Right ventricle myocardium inferior (tissue), 1 donor: ENCODE measurements at regions not wholly inside any gene's neighbourhood (a gene's known extent, or its start where the extent isn't known, plus 50 kb on each side); places are given as distances from the start of the nearest gene placed in this dataset.

ENCODE experiments used
- ATAC-seq: fragments of 200-7000 bp; cut with Tn5 transposase; one replicate; pipeline ENCODE4 v1.9.1; 2020; ENCODE audit warnings: mild to moderate bottlenecking, moderate library complexity
- DNase-seq: peaks from one replicate; pipeline ENCODE4 v3.0.0; 2021; ENCODE audit errors: missing footprints
- intact Hi-C: fragments of 100-400 bp; cut with DNase I; formaldehyde crosslinking; loops from one replicate; pipeline ENCODE4 v1.11.0; 2022
- donor health status: DM: no; HTN: yes; CAD: no; lungs with severe emphysema.

DNA sequence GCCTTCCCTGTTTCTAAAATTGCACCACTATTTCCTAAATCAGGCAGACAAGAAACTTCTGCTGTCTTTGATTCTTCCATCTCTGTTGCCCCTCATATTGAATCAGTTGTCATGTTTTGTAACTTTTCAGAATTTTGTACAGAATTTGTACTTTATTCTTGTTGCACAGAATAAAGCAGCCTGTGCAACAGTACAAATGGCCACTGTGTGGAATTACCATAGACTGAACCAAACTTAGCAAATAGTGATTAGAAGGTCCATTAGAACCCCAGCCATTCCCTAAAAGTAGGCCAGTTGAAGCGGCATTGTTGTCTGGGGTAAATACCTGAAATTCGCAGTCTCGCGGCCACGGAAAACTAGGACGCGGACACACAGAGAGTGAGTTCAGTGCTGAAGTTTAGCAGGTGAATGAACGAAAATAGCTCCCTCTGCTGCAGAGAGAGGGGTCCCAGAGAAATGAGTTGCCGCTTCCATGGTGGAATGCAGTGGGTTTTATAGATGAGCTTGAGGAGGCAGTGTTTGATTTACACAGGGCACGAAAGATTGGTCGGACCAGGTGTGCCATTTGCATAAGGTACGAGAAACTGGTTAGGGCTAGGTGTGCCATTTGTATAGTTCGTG is 71.8 kb downstream of the C4orf33 start:
- DNase-seq (no peak), ATAC-seq (no peak)
- intact Hi-C loops = no loop called here

DNA sequence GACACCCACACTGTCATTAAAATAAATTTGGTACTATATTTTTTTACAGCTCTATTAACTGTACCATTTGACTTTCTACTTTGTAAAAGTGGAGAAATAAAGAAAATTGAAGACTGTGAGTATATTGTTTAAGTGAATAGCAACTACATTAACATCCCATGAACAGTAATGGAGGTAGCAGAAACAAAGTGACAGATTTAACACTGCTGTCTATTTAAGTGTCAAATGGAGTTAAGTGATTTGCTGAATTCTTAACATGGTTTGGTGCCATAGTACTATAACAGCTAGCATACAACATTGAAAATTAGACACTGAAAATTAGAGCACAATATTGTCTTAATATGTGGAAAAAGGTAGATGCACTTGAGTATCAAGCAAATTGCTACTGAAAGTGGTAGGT is 76.2 kb downstream of the C4orf33 start:
- no peak for ATAC-seq
- DNase-seq = no peak
- intact Hi-C loops = no loop called here

DNA sequence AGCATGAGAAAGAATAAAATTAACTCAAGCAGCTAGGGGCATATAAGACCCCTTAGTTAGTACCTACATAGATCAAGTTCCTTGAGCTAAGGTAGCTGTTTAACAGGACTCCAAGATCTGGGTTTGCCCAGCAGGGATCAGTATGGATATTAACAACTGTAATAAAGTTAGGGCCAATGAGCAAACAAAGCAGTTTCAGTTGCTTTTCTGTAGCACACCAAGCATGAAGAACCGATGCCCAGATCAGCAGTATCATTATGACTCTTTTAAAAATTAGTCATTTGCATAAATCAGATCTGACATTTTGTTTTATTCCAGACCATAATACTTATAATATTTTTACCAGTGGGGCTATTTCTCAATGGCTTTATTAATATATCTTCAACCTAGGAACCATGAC is 80.9 kb downstream of the C4orf33 start:
- ATAC-seq = no peak
- no peak for DNase-seq
- intact Hi-C loops = no loop called here

DNA sequence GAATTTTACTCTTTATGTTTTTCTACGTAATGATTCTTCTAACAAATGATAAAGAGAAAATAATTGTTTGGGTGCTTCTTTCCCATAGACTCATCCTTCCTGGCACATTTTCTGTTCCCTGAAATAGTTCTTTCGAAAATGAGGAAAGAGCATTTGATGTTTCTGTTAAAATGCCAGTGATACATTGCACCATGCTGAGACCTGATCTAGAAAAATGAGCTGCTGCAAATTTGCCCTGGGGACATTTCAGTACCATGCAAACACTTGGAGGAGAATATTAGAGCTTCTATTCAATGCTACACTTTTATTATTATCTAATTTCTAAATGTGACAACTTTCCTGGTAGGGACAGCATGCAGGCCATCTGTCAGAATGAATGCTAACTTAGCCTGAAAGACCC is 83.3 kb downstream of the C4orf33 start:
- ATAC-seq (no peak), DNase-seq (no peak)
- intact Hi-C loops = no loop called here

DNA sequence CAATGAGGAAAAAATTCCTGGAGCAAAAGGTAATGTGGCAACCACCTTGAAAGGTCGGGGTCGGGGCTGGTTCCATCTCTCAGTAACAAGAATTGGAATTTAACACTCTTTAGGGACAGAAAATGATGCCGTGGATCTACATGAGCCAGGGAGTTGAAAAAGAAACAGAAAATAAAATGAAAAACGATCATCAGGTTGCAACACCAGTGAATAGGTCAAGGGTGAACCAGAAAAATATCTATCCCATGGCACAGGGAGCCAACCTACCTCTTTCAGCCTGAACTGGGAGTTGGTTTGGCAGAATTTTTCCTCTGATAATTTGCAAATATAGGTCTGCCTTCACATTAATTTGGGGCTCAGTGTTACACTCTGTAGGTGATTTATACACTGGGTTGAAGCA is 93.7 kb downstream of the C4orf33 start:
- ATAC-seq = no peak
- no peak for DNase-seq
- intact Hi-C loops = no loop called here

DNA sequence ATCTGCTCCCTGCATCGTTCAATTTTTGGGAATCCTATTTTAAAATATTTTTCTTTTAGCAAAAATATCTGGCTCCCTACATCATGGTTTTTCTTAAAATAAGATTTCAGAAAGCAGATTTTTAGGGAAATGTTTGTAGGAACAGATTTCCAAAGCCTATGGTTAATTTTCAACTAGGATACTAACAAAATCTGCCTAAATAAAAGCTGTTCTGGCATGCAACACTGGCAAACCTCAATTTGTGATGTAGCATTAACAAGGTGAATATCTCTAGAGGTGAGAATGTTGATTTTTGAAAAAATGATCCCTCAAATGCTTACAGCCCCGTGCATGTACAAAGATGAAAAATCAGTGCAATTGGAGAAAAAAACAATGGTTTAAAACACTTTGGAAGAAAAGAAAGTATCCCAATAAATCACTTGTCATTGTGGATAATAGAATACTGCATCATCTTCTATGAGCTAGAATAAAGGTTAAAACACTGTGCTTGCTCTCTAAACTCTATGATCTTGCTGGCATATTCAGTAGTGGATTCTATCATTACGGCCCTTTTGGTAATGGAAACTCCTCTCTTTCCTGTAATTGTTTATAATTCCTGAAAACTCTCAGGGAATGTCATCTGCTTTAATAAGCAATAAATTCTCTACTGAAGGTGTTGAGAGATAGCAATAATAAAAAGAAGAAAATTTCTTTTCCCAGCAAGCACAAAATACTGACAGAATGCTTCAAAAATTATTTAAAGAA is 97.6 kb downstream of the C4orf33 start:
- ATAC-seq (no peak), DNase-seq (no peak)
- intact Hi-C loops = no loop called here

DNA sequence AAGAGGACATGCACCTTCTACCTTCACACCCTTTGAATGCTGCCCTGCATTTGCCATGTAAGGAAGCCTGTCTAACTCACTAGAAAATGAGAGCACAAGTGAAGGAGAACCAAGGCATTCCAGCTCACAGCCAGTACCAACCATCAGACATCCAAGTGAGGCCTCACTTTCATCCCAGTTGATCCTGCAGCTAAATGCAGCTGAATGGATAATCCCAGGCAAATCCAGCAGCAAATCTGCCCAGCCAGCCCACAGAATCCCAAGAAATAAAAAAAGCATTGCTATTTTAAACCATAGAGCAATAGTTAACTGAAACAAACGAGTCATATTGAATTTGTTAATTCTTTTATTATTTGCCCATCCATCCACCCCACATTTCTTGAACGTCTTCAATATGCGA is 112.5 kb downstream of the C4orf33 start:
- ATAC-seq (no peak), DNase-seq (no peak)
- intact Hi-C loops = no loop called here

DNA sequence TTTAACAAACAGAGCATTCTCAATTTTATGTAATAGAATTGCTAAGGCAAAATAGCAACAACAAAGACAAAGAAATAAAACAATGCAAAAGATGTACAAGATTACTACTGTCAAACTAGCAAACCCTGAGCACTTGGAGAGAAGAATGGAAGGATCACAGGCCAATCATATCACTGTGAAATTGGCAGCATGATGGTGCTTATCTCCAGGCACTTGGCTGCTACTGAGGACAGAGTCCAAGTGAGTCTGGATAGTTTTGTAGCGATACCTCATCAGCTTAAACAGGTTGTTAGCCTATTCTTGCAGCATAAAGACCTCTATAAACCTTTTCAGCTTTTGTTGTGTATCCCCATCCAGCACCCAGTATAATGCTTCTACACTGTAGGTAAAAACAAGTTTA is 117.7 kb downstream of the C4orf33 start:
- ATAC-seq (peak; percentile 81), DNase-seq (no peak)
- intact Hi-C loops = no loop called here

DNA sequence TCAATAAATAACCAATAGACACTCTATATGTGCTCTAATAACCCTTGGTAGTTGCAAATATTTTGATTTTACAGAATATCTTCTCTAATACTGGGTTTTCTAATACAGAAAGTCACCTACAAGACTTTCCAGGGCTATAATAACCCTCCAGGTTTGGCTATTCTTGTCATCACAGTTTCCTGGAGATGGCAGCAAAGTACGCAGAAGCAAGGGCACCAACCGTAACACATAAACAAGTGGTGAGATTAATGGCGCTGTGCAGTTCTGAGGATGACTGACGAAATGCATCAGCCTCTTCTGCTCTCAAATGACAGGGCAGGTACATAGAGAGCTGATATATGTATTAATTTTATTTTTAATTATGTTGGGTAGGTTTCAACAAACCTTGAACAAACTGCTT is 122.4 kb downstream of the C4orf33 start:
- DNase-seq (no peak), ATAC-seq (peak; percentile 56)
- intact Hi-C loops = loop anchor here (5.0 kb wide), 1 partner anchor 424 kb away; no protein-coding TSS in a partner anchor

DNA sequence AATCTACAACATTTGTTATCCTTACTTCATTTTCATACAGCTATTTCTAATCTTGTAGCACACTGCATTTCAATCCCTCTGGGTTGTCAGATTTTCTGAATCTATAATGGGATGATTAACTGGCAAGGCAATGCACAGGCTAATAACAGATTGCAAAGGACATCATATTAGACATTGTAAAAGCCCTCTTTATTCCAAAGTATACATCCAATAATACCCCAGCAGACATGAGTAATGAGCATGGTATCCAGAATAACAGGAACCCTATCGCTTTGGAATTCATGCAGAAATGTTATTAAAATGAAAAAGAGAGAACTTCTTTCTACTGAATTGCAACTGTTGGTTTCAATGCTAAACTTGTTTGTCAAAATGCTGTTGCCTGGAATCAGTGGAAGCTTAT is 122.9 kb downstream of the C4orf33 start:
- intact Hi-C loops = loop anchor here (5.0 kb wide), 1 partner anchor 423 kb away; no protein-coding TSS in a partner anchor
- no peak for ATAC-seq
- no peak for DNase-seq

DNA sequence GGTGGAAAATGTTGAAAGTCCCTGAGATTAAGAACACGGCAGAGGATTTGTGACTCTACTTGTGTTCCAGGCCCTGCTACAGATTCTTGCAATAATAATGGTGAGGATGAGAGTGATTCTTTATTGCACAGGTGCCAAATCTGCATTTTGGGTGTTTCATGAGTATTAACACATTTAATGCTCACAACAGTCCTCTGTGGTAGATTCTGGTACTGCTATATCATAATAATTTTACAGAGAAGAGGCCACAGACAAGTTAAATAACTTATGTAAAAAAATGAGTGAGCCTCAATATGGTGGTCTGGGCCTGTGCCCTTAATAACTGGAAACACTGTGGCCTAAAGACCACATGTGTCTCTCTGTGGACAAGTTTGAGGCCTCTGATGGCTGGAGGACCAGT is 124.3 kb downstream of the C4orf33 start:
- intact Hi-C loops = no loop called here
- no peak for DNase-seq
- no peak for ATAC-seq

DNA sequence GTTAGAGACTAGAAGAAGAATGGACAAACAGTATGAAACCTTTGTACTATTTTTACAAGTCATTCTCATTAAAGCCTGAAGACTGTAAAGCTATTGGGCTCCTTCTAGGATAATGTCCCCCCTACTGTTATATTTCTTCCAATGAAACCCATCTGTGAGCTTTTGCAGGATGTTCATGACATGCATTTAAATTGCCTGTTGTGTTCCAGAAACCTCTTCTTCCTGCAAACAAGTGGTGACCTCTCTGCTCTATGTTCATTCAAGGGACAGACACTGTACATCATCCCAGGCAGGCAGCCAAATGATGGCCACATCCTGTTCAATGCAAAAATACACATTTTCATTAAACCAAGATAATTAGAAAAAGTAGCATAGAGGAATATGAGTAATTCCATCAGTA is 128.0 kb downstream of the C4orf33 start:
- DNase-seq = no peak
- intact Hi-C loops = no loop called here
- no peak for ATAC-seq

DNA sequence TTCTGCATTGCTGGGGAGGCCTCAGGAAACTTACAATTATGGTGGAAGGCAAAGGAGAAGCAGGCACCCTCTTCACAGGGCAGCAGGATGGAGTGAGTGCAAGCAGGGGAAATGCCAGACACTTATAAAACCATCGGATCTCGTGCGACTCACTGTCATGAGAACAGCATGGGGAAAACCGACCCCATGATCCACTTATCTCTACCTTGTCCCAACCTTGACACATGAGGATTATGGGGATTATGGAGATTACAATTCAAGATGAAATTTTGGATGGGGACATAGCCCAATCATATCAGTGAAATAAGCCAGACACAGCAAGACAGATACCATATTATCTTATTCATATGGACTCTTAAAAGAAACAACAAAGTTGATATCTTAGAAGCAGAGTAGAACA is 134.9 kb downstream of the C4orf33 start:
- intact Hi-C loops = no loop called here
- no peak for ATAC-seq
- DNase-seq = no peak

DNA sequence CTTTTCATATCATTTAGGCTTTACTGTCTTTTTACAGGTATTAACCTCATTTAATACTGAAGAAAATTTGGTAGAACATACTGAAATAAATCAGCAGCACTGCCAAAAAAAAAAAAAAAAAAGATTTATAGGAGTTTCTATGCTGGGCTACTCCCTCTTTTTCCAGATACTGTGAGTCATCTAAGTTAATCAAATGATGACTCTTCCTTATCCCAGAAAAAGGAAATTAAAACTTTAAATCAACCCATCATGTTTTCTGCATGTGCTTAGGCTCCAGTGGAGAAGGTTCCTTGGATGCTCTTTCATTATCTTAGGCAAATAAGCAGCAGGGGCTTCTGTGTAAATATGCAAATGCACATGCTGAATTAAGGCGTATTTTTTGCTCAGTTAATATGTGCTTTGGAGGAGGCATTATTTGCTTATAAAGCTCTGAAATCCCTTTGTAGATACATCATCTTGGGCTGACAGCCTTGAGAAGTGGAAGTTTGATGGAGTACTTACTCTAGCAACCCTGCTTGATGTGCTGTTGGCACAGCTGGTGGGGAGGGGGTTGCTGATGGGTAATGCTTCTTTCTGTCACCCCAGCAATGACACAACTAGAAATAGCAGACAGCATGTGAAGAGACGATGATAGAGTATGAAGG is 136.1 kb downstream of the C4orf33 start:
- DNase-seq (no peak), ATAC-seq (no peak)
- intact Hi-C loops = no loop called here

DNA sequence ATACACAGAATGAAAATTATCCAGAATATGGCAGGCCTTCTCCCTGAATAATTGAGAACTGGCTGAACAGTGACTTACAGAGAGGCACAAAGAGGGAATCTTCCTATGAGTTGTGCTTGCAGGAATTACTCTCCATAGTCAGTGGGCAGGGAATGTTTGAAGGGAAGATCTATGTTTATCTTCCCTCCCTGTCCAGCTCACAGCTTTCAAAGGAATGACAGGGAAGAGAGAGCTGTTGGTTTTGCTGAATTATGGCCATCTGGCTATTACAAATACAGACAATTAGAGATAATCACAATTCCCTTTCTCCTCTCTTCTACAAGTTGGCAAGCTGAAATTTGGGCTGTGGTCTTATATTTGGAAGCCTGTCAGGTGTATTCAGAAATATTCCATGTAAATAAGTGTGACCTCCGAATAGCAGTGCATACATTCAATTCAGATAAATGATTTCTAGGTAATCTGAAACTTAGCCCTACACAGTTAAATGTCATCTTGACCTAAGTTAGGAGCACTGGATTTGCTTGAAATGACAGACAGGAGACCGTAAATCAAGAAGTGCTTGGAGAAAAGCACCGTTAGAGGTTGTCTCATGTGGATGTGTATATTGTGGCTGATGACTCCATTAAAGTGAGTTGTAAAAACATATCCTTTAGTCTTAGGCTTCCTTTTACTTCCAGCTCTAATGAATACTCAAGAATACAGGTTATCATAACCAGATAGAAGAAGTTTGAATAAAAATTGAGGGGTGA is 136.8 kb downstream of the C4orf33 start:
- intact Hi-C loops = no loop called here
- DNase-seq (no peak), ATAC-seq (no peak)

DNA sequence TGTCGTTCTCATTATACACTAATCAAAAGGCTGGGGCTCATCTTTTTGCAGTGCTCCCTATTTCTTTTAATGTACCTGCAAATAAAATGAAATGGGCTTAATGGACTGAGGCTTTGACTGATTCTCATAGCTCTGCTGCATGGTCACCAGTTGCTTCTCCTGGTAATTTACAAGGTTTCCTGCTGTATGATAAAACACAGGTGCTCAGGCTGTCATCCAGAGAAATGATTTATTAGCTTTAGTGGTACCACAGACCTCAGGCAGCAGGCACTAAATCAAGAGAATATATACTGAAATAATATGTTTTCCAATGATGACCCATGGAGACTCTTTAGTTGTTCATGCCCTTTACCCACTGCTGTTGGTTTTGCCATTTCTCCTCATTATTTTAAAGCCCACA is 137.7 kb downstream of the C4orf33 start:
- intact Hi-C loops = no loop called here
- no peak for ATAC-seq
- no peak for DNase-seq

DNA sequence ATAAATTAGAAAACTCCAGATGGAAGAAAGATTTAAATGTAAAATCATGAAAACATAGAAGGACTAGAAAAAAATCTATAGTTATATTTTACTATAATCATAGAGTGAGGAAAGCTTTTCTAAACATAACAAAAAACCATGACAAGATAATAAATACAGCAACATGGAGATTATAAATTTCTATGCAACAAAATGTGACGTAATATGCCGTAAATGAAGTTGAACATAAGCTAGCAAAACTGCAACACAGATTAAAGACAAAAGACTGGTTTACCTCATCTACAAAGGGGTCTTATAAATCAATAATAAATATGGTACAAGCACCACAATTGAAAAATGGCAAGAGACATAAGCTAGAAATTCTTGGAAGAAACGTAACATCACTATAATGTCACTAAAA is 140.4 kb downstream of the C4orf33 start:
- intact Hi-C loops = no loop called here
- ATAC-seq = no peak

DNA sequence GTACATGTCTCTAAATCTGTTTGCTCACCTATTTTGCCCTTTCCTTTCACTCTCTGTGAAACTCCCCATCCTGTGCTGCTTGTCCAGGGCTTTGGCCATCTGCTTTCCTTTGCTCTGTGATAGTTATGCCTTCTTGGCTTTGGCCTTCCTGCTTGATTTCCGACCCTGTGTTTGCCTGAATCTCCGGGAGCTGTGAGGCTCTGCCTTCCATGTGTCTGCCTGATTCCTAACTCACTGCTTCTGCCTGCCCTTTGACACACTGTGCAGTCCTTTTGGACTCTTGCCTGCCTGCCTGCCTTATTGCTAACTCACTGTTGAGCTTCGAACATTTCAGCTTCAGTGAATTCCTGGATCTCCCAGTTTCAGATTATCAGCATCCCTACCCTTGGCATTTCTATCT is 143.1 kb downstream of the C4orf33 start:
- ATAC-seq (peak; percentile 70), DNase-seq (no peak)
- intact Hi-C loops = no loop called here

More for the DNA sequence above, 140.4 kb downstream of the C4orf33 start:
- DNase-seq = no peak

DNA sequence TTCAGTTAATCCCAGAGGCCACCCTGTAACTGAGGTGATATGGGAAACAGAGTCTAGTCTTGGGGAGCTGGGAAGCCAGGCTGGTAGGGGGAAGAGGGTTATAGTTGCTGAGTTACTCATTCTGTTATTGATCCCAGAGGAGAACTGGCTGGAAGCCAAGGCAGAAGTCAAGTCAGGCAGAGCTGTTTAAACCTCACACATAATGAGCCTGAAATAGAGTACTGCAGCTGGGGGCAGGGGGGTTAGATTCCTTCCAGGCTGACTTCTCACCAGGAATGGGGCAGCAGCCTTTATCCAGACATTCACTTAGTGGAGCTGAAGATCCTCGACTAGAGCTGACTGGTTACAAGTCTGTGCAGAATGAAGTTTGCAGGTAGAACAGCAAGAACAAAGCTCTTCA is 144.9 kb downstream of the C4orf33 start:
- intact Hi-C loops = no loop called here
- no peak for DNase-seq
- ATAC-seq = no peak

DNA sequence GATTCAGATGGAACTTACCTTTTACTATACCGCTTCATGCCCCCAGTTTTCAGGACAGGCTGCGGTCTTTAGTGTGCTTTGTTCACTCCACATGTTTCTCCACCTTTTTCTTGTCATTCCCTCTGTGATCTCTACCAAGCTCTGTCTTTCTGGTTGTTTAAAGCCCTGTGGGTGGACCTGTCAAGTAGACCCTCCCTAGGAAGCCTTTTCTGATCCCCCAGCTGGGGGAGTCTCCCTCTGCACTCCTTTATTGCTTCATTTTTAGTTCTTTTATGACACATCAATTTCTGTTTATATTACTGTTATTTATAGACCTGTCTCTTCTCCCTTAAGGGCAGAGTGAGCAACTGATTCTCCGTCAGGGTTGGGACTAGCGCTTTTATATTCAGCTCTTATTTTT is 150.2 kb downstream of the C4orf33 start:
- intact Hi-C loops = no loop called here
- ATAC-seq = no peak

More for the DNA sequence above, 150.2 kb downstream of the C4orf33 start:
- DNase-seq = no peak
